Coronary artery (tissue), 2 donors: ENCODE measurements at regions not wholly inside any gene's neighbourhood (a gene's known extent, or its start where the extent isn't known, plus 50 kb on each side); places are given as distances from the start of the nearest gene placed in this dataset.
"Not testable (repeated sequence)": the region's sequence is repeated elsewhere in the genome, so short reads cannot be mapped to it uniquely, and the experiment has no call there.

Experiments
- DNase-seq: peaks from one replicate; pipeline ENCODE4 v3.0.0-alpha.2; 2017; ENCODE audit warnings: low spot score
- H3K27ac ChIP-seq, 2 donors: fragments of 200-600 bp; sonication (generic); one replicate each; pipeline ENCODE4 v1.5.1; 2016 to 2019
- H3K4me3 ChIP-seq: fragments of 200-600 bp; sonication (generic); 2 replicates; pipeline ENCODE4 v1.5.1; 2016; ENCODE audit warnings: mild to moderate bottlenecking, moderate library complexity
- CTCF ChIP-seq: fragments of 200-600 bp; sonication (generic); IDR thresholded peaks from one replicate; pipeline ENCODE4 v1.5.1; 2019; ENCODE audit warnings: antibody characterized with exemption

DNA sequence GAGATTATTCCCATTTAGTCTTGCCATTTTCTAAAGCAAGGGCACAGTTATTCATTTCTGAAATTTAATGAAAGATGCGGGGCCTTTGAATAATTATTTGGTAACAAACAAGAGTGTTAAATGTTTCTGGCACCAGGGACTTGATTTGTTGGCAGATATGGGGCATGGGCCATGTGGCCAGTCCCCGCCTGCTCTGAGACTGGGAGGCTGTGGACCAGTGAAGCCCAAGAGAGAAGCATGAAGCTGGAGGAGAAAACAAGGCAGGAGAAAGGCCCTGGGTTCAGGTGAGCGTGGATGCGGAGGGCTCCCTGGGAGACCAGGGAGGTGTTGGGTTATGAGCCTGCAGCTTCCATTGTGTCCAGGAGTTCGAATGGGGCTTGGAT, 378.5 kb downstream of the TCERG1L start:
- no peak overlapping the region for H3K27ac ChIP-seq
- no peak for TF ChIP-seq CTCF
- DNase-seq: no peak
- H3K4me3 ChIP-seq: no peak overlapping the region

DNA sequence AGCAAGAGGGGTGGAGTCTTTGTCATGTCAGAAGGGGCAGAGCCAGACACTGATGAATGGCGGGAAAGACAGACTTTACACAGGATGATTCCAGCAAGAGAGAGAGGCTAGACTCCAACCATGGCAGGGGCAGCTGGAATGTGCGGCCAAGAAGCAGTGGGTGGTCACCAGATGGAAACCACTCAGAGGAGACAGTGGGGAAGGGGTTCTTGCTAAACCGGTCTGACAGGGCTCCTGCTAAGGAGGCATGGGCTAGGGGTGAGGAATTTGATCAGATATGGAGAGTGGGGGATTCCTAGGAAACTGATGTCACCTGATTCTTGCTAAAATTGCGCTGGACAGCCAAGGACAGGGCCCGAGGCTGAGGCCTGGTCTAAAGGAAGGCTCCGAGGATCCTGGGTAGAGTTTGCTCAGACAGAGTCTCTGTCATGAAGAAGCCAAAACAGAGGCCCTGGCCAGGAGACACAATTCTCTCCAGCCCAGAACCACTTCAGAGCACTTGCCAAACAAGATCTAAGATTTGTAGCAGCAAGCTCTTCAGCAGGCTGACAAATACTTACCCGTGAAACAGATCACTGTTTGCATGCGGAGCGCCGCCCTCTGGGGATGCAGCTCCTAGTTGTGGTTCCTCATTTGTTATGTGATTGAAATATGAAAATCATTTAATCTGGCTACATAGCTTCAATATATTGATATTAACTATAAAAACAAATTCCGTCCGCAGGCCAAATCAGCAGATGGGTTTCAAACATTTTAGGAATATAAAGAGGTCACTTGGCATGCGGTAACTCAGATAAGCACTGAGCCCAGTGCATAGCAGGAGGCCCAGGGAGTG, 377.0 kb downstream of the TCERG1L start:
- TF ChIP-seq CTCF: no peak
- Histone ChIP-seq H3K4me3 (no peak overlapping the region), H3K27ac (no peak overlapping the region)
- DNase-seq: no peak

DNA sequence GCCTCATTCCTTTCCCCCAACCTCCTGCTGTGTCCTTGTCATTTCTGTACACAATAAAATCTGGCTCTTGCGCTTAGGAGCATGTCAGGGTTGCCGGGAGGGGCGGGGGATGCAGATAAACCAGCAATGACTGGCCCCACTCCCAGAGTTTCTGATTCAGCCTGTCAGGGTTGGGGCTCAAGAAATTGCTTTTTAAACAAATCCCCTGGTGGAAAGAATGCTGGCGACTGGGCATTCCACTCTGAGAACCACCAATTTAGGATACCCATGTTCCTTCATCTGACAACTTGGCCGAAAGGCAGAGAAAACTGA, 376.4 kb downstream of the TCERG1L start:
- DNase-seq: no peak
- H3K4me3 ChIP-seq: no peak overlapping the region
- TF ChIP-seq CTCF: no peak
- H3K27ac ChIP-seq: no peak overlapping the region

DNA sequence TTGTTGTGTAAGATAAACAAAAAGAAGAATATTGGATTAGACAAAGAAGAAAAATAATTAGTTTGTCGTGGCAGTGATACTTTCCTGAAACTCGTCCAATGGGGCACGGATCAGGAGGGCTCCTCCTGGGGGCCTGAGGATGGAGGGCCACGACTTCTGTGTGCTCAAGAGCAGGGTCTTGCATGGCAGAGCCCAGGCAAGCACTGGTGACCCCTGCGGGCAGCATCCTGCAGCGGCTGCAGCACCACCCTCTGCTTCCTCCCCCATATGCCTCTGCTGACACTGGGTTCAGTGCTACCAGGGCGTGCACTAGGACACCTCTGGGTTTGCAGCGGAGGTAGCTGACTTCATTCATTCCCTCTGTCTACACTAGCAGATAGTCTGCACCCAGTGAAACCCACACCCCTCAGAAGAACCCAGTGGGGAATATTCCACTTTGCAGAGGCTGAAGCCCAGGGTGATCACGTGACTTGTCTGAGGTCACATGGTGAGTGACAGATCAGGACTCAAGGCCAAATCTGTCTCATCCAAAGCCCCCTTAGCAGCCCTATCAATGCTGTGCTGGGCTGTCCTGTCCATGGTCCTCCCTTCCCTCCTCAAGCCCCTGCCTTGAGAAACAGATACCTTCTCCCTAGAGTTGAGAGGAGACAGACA, 375.5 kb downstream of the TCERG1L start:
- no peak for TF ChIP-seq CTCF
- no peak overlapping the region for H3K4me3 ChIP-seq
- peak; percentile 31 for DNase-seq

GRCh38 chr10:130936851-130937250, 374.7 kb downstream of the TCERG1L start:
- Histone ChIP-seq H3K27ac (no peak overlapping the region), H3K4me3 (no peak overlapping the region)
- TF ChIP-seq CTCF: no peak
- peak; percentile 17 for DNase-seq

More for the DNA sequence above, 375.5 kb downstream of the TCERG1L start:
- no peak overlapping the region for H3K27ac ChIP-seq

- H3K27ac ChIP-seq: no peak overlapping the region
- peak; percentile 21 for DNase-seq
- TF ChIP-seq CTCF: no peak
- no peak overlapping the region for H3K4me3 ChIP-seq
Measured at GRCh38 chr10:130938051-130938450, 373.5 kb downstream of the TCERG1L start.

- peak; percentile 50 for DNase-seq
- not testable (repeated sequence) for H3K4me3 ChIP-seq, H3K27ac ChIP-seq
Measured at GRCh38 chr10:130938891-130939290, 372.6 kb downstream of the TCERG1L start.
